A172 (cell line): ENCODE measurements at regions not wholly inside any gene's neighbourhood (a gene's known extent, or its start where the extent isn't known, plus 50 kb on each side); places are given as distances from the start of the nearest gene placed in this dataset.

ENCODE experiments used
- DNase-seq: peaks from one replicate; pipeline ENCODE4 v3.0.0-alpha.2; 2015; ENCODE audit warnings: low spot score

DNA sequence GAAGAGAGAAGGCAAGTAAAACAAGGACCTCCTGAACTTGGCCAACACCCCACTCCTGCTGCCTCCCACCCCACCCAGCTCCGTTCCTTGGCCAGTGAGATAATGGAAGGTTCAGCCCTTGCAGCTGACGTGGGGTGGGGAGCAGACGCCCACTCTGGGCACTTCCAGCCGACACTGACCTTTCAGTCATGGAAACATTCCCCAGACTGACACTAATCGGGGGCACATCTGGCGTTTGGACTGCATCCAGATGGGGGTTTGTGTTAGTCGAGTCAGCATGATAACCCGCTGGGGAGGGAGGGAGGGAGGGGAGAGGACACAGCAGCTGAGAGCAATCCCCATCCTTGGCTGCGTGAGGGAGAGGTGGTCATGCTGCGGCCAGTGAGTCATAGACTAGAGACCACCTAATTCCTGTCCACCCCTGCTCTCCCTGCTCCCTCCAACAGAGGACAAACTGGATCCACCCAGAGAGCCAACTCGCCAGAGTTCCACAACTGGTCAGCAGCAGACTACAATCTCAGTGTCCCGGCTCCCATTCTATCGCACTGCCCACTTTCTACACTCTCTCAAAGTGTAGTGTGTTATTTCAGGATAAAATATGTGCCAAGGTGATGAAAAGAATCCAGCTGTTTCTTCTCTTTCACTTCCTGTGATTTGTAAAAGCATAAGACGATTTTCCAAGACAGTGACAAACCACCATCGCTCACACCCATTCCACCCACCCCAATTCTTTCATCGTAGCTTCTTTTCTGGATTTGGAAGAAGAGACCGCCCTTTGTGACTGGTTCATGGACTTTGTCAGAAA is 115.4 kb upstream of the PKDCC start:
- DNase-seq, result no peak

DNA sequence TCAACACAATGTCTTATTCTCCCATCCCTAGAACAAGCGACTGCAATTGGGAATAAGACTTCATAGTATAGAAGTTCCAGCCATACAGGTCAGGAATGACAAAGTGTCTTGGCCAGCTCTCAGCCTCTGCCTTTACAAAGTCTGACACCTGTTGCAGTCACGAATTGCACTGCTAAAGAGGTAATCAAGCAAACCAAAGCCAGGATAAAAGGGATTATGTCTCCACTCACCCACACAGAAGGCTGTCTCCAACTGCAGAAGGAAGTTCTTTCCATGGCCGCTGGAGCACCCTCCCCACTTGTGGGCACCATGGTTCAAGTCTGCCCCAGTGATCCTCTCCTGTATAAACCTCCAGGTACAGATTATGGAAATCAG is 114.8 kb upstream of the PKDCC start:
- DNase-seq, result no peak

- peak; percentile 69 for DNase-seq
These were observed 114.1 kb upstream of the PKDCC start for GRCh38 chr2:41933585-41934320.

- no peak for DNase-seq
These were observed 113.4 kb upstream of the PKDCC start for GRCh38 chr2:41934329-41934958.

DNA sequence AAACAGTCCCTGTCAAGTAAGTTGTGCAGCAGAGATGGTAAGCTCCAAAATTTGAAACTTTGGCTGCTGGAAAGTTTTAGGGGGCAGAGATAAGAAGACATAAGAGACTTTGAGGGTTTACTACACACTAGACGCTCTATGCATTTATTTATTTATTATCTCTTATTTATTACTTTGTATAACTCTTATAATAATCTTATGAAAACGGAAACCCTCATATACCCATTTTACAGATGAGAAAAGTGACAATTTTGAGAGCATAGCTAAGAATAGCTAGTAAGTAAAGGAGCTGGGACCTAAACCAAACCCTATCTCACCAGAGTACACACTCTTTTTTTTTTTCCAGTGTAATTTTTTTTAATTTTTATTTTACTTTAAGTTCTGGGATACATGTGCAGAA is 112.8 kb upstream of the PKDCC start:
- DNase-seq, result no peak

GRCh38 chr2:41935825-41936224 is 112.0 kb upstream of the PKDCC start:
- DNase-seq, result no peak

DNA sequence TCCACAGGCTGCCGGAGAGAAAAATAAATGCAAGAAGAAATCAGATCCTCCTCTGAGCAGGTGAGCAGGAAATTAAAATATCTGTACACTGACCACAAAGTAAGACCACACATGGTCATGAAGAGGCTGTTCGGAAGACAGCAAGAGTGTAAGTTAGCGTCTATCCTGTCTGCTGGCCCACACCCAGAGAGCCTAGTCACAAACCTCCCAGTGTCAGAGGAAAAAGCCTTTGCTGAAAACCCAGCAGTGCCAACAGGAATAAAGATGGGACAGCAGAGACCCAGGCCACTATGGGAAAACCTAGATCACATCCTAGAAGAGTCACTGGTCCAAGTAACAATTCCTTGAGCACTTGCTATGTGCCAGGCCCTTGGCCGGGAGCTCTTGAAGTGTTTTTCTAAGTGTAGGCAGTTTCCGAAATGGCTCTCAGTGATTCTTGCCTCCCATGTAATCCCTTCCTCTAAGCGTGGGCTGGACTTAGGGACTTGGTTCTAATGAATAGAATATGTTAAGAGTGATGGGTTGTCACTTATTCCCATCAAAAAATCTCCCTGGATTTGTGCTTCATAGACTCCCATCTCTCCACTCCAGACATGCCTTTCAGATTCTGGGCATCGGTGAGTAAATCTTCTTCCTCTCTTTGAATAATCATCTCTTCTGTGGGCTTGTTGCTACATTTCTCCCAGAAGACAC is 110.9 kb upstream of the PKDCC start:
- no peak for DNase-seq

- no peak for DNase-seq
These were observed 110.3 kb upstream of the PKDCC start for GRCh38 chr2:41937464-41937906.

DNA sequence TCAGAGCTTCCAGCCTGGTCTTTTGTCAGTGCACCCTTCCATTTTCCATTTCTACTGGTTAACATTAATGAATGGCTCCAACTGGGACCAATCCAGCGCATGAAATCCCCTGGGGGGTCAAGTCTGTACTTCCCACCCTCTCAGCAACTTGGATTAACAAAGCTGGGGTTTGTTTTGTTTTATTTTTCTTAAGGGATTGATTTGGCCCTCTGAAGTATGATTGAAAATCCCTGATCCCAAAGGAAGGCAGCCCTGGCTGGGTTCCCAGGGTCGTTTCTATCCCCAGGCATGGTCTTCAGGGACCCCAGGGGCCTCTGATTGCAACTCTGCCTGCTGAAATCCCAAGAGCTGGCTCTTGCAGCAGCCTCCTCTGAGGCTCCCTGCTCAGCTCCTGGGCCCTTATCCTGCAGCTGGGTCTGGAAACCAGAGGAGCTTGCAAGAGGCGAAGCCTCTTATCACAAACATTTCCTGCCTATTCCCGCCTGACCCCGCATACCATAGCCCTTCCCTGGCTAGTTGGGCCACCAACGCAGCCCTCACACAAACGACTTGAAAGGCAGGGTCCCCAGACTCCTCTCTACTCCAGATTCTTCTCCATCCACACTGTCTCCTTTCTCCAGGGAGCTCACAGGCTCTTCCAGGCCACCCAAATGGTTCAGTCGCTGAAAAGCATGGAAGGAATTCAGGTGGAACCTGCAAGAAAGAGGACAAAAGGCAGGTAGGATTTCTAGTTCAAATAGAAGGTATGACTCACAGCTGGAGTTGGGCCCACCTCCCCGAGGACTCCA is 109.7 kb upstream of the PKDCC start:
- no peak for DNase-seq

DNA sequence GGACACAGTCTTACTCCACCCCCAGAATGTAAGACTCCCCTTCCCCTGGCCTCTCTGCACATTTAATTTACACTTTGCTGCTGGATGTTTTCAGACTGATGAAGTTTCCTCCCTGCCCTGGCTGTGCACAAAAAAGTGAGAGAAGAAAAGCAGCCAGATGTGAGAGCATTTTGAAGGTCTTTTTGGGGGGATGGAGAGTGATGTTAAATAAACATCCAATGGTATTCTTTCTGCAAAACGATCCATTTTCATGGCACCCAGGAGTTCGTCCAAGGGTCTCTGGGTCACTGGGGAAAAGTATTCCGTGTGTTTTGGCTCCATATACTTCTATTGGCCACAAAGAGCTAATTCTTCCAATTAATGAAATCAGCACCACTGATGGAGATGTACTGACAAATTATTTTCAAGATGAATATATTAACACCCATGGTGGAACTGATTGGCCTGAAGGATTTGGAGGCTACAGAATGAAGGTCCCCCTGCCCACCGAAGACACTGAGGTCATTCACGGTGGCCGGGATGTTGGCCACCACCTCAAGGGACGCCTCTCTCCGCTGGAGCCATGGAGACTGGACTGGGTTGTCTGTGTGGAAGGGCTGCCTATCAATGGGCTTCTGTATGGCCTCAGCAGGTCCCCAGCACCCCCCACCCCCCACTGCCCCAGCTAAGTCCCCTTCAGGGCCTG is 107.6 kb upstream of the PKDCC start:
- no peak for DNase-seq

- no peak for DNase-seq
These were observed 107.1 kb upstream of the PKDCC start for GRCh38 chr2:41940745-41941063.

DNA sequence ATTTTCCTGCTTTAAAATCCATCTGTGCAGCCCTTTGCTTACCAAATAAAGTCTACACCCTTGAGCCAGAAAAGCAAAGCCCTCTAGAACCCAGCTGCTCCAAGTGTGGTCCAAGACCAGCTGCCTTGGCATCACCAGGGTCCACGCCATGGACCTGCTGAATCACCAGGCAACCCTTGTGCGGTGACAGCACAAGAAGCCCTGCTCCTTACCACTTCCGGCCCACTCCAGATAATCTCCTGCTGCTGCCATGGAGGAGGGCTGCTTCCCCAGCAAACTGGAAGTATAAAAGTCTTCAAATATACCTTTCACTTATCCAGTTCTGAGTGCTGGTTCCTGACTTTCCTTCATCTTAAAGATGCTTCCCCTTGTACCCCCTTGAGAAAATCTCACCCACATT is 106.0 kb upstream of the PKDCC start:
- DNase-seq, result peak; percentile 51

GRCh38 chr2:41942278-41942677 is 105.5 kb upstream of the PKDCC start:
- no peak for DNase-seq

DNA sequence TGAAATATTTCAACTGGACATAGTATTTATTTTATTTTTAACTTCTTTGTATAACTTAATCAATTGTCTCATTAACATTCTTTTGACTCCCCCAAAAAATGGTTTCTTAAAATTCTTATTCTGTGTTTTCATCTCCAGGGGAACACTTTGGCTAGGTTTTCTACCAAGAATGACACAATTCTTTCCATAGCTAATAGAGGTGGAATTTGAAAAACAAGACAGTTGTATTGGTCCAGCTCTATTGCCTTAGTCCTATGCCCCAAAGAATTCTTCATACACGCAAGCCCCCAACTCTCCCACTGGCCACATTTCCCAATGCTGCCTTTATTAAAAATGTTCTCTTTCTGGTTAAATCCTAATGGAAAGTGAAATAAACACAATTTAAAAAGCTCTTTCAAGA is 104.7 kb upstream of the PKDCC start:
- no peak for DNase-seq

GRCh38 chr2:41944220-41944880 is 103.5 kb upstream of the PKDCC start:
- no peak for DNase-seq

GRCh38 chr2:41947701-41948396 is 100.0 kb upstream of the PKDCC start:
- DNase-seq, result no peak

- no peak for DNase-seq
These were observed 99.4 kb upstream of the PKDCC start for GRCh38 chr2:41948397-41948763.

DNA sequence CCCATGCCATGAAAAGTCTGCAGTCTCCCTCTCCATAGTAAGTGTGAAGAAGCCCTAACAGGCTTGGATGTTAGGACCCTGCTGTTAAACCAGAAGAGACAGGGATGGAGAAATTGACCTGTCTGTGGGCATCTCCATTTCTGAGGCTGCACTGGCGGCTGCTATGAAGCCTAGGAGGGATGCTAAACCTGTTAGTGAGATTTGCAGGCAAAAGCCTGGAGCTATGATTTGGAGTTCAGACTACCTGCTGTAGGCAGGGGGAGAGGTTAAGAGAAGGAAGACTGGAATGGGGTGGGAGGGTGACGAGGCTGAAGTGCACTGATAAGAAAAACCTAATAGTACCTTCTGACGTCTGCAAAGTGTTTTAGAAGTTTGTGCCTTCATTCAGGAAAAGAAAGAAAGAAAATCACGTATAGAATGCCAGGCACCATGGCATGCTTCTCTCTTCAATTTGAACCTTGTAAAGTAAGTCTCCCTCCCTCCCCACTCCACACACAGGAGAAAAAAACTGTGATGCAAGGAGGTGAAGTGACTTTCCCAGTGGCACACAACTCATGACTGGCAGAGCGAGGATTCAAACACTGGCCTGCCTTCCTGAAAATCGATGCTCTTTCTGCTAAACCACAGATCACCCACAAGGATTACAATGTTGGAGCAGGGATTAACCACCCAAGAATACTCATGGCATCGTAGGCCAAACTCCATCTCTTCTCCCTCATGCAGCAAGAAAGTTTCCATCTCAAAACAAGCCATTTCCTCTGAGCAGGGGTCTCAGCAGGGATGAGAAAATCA is 98.5 kb upstream of the PKDCC start:
- no peak for DNase-seq
